Nephron (organoid): ENCODE measurements at regions not wholly inside any gene's neighbourhood (a gene's known extent, or its start where the extent isn't known, plus 50 kb on each side); places are given as distances from the start of the nearest gene placed in this dataset.
"Not testable (repeated sequence)": the region's sequence is repeated elsewhere in the genome, so short reads cannot be mapped to it uniquely, and the experiment has no call there.

Experiments used
- H3K27ac Mint-ChIP-seq, 3 experiments: 2 replicates each; pipeline ENCODE4 v1.8.0; 2020; ENCODE audit warnings: mixed read lengths in 3 of 3, mild to moderate bottlenecking in 2 of 3, moderate library complexity in 1 of 3
- H3K27me3 Mint-ChIP-seq: 2 replicates; pipeline ENCODE4 v1.8.0; 2021; ENCODE audit warnings: low read depth, mild to moderate bottlenecking, moderate library complexity, mixed read lengths
- H3K36me3 Mint-ChIP-seq: 2 replicates; pipeline ENCODE4 v1.8.0; 2020; ENCODE audit warnings: low read depth, mixed read lengths
- H3K4me1 Mint-ChIP-seq: 2 replicates; pipeline ENCODE4 v1.8.0; 2020; ENCODE audit warnings: mixed read lengths
- H3K4me3 Mint-ChIP-seq, 3 experiments: 2 replicates each; pipeline ENCODE4 v1.8.0; 2020; ENCODE audit warnings: mild to moderate bottlenecking in 3 of 3, mixed read lengths in 3 of 3, moderate library complexity in 2 of 3
- H3K9me3 Mint-ChIP-seq: 2 replicates; pipeline ENCODE4 v1.8.0; 2020; ENCODE audit warnings: mixed read lengths
- TF ChIP-seq, protein P1 (sequence below), 3 experiments: fragments of 200-600 bp; sonication (generic); IDR thresholded peaks; one replicate each; pipeline ENCODE4 v1.5.0; 2021; ENCODE audit warnings: antibody characterized with exemption in 3 of 3; ENCODE audit not compliant: unreplicated experiment in 3 of 3

DNA sequence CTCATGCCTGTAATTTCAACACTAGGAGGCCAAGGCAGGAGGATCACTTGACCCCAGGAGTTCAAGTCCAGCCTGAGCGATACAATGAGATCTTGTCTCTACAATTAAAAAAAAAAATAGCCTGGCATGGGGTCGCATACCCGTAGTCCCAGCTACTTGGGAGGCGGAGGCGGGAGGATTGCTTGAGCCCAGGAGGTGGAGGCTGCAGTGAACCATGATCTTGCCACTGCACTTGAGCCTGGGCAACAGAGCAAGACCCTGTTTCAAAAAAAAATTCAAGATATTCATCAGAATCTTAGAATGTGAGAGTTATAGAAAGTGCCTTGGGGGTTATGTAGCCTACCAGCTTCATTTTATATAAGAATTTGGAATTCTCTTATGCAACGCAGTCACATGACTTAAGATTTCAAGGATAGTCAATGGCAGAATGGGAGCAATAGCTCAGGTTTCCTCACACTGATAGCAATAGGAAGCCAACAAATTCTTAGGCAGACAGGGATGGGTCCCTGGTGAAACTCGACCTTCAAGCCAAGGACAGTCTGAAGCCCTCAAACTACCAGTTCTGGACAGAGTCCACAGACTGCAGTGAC is 462.5 kb downstream of the SETD4 start:
- Mint-ChIP-seq H3K36me3 (no peaks in the 10 kb centered on the region), H3K27ac (no peak overlapping the region), H3K9me3 (no peaks in the 10 kb centered on the region), H3K4me1 (peaks cover 1% of the 10 kb centered on the region), H3K4me3 (no peak overlapping the region), H3K27me3 (peaks cover 4% of the 10 kb centered on the region)
- TF ChIP-seq, protein P1, sequence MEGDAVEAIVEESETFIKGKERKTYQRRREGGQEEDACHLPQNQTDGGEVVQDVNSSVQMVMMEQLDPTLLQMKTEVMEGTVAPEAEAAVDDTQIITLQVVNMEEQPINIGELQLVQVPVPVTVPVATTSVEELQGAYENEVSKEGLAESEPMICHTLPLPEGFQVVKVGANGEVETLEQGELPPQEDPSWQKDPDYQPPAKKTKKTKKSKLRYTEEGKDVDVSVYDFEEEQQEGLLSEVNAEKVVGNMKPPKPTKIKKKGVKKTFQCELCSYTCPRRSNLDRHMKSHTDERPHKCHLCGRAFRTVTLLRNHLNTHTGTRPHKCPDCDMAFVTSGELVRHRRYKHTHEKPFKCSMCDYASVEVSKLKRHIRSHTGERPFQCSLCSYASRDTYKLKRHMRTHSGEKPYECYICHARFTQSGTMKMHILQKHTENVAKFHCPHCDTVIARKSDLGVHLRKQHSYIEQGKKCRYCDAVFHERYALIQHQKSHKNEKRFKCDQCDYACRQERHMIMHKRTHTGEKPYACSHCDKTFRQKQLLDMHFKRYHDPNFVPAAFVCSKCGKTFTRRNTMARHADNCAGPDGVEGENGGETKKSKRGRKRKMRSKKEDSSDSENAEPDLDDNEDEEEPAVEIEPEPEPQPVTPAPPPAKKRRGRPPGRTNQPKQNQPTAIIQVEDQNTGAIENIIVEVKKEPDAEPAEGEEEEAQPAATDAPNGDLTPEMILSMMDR (IDR thresholded peaks at IDR 0.05; ENCODE audit: unreplicated experiment in 3 of 3) = no peak

DNA sequence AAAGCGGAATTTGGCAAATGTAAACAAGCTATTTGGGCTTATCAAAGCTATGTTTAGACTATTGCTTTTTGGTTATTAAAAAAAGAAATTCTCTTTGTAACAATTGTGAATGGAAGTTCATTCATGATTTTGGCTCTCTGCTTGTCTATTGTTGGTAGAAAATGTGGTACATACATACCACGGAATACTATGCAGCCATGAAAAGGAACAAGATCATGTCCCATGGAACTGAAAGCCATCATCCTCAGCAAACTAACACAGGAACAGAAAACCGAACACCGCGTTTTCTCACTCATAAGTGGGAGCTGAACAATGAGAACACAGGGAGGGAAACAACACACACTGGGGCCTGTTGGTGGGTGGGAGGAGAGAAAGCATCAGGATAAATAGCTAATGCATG is 465.4 kb downstream of the SETD4 start:
- TF ChIP-seq, protein P1 (IDR thresholded peaks at IDR 0.05; ENCODE audit: unreplicated experiment in 3 of 3) = no peak
- Mint-ChIP-seq H3K4me3 (no peak overlapping the region), H3K27ac (no peak overlapping the region), H3K36me3 (no peaks in the 10 kb centered on the region), H3K9me3 (no peaks in the 10 kb centered on the region), H3K4me1 (peaks cover 5% of the 10 kb centered on the region), H3K27me3 (peaks cover 8% of the 10 kb centered on the region)

DNA sequence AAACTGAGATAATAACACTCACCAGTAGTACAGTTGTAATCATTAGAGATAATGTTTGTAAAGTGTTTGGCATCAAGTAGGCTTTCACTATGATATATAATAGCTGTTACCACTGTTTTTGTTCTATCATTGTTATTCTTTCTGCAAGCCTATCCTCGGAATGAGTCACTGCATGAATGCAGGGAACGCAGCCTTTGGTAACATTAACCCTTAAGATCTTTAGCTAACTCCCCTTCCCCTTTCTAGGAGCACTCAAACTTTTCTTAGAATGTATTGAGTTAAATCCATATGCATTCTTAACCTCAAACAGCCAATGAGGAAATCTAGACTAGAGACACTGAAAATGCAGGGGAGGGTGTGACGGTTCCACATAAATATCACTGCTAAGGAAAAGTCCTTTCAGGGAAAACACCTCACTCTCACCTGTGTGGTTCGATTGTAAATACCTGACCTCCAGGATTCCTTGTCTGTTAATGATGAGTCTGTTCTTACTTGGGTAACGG is 467.3 kb downstream of the SETD4 start:
- Mint-ChIP-seq H3K27me3 (peaks cover 8% of the 10 kb centered on the region), H3K4me1 (peaks cover 5% of the 10 kb centered on the region), H3K9me3 (no peaks in the 10 kb centered on the region), H3K36me3 (no peaks in the 10 kb centered on the region), H3K4me3 (no peak overlapping the region), H3K27ac (no peak overlapping the region)
- TF ChIP-seq, protein P1 (IDR thresholded peaks at IDR 0.05; ENCODE audit: unreplicated experiment in 3 of 3) = no peak

DNA sequence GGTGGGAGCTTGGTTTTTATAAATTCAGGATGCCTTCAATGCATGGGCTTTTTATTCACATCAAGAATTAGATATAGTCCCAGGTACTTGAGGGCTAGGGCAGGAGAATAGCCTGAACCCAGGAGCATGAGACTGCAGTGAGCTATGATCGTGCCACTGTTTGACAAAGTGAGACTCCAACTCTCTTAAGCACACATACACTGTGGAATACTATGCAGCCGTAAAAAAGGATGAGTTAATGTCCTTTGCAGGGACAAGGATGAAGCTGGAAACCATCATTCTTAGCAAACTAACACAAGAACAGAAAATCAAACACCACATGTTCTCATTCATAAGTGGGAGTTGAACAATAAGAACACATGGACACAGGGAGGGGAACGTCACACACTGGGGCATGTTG is 470.0 kb downstream of the SETD4 start:
- H3K27me3 Mint-ChIP-seq = peaks cover 12% of the 10 kb centered on the region
- H3K27ac Mint-ChIP-seq, H3K4me3 Mint-ChIP-seq, H3K4me1 Mint-ChIP-seq, H3K9me3 Mint-ChIP-seq, H3K36me3 Mint-ChIP-seq: not testable (repeated sequence)

DNA sequence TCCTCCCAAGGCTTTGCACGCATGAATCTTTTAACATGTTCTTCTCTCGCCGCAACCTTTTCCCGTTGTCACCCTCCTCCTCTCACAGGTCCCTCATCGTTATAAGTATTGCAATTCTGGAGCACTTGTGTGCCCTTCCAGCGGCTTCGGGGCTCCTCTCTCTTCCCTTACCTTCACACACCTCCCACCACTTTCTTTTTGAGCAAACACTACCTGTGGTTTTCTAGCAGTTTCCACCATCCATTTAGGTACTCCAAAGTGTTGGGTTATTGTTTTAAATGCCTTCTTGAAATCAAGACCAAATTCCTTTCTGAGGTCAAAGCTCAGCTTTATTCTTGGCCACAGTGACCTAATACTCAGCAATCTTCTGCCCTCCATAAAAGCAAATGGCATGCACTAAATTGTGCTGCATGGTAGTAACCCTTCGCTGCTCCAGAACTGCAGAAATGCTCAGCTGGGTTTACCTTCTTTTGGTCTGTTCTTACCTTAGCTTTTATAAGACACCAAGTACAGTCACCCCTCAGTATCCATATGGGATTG is 472.4 kb downstream of the SETD4 start:
- Mint-ChIP-seq H3K4me1 (peaks cover 4% of the 10 kb centered on the region), H3K9me3 (no peaks in the 10 kb centered on the region), H3K27me3 (peaks cover 12% of the 10 kb centered on the region), H3K27ac (no peak overlapping the region), H3K4me3 (no peak overlapping the region), H3K36me3 (no peaks in the 10 kb centered on the region)
- TF ChIP-seq, protein P1 (IDR thresholded peaks at IDR 0.05; ENCODE audit: unreplicated experiment in 3 of 3) = no peak

DNA sequence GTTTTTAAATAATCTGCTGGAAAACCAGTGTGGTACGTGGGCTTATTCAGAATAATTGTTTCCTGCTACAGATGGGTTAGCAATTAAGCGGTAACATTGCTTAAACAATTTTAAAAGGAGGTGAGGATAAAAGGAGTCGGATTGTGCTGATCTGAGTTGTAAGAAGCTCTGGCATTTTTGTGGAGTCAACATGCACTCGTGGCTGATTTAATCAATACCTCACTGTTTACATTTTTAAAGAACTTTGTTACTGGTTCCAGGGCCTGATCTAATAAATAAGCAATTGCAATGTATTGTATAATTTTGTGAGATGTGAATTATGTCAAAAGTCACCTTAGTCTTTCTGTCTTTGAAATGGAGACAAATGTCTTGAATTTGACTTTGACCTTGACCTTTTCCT is 474.0 kb downstream of the SETD4 start:
- Mint-ChIP-seq H3K4me3 (no peak overlapping the region), H3K9me3 (no peaks in the 10 kb centered on the region), H3K27me3 (peaks cover 8% of the 10 kb centered on the region), H3K36me3 (no peaks in the 10 kb centered on the region), H3K4me1 (no peaks in the 10 kb centered on the region), H3K27ac (no peak overlapping the region)
- TF ChIP-seq, protein P1 (IDR thresholded peaks at IDR 0.05; ENCODE audit: unreplicated experiment in 3 of 3) = no peak
